T1000 (cell line): ENCODE measurements at regions not wholly inside any gene's neighbourhood (a gene's known extent, or its start where the extent isn't known, plus 50 kb on each side); places are given as distances from the start of the nearest gene placed in this dataset.

Experiments
- DNase-seq: peaks from one replicate; lab custom pipeline; 2025; ENCODE audit warnings: mixed read lengths; lab: John Stamatoyannopoulos, UW

- no peak for DNase-seq
Measured at GRCh38 chr16:55041540-55042234, 111.0 kb downstream of the IRX5 start.

- DNase-seq, result no peak
Measured at GRCh38 chr16:55042556-55043432, 112.1 kb downstream of the IRX5 start.

- no peak for DNase-seq
Measured at GRCh38 chr16:55043499-55043898, 112.8 kb downstream of the IRX5 start.

- DNase-seq, result no peak
Measured at GRCh38 chr16:55044201-55044975, 113.7 kb downstream of the IRX5 start.

- no peak for DNase-seq
Measured at GRCh38 chr16:55045329-55045728, 114.7 kb downstream of the IRX5 start.

- DNase-seq, result no peak
Measured at GRCh38 chr16:55045756-55046460, 115.2 kb downstream of the IRX5 start.

GRCh38 chr16:55046513-55046912, 115.8 kb downstream of the IRX5 start:
- DNase-seq, result no peak

GRCh38 chr16:55046916-55047315, 116.3 kb downstream of the IRX5 start:
- no peak for DNase-seq

- no peak for DNase-seq
Measured at GRCh38 chr16:55047331-55047730, 116.7 kb downstream of the IRX5 start.

GRCh38 chr16:55047903-55048497, 117.3 kb downstream of the IRX5 start:
- no peak for DNase-seq

- DNase-seq, result no peak
Measured at GRCh38 chr16:55048745-55049144, 118.1 kb downstream of the IRX5 start.

- DNase-seq, result no peak
Measured at GRCh38 chr16:55051571-55052347, 121.1 kb downstream of the IRX5 start.

- no peak for DNase-seq
Measured at GRCh38 chr16:55052348-55052734, 121.7 kb downstream of the IRX5 start.

GRCh38 chr16:55052741-55053415, 122.2 kb downstream of the IRX5 start:
- DNase-seq, result no peak

- no peak for DNase-seq
Measured at GRCh38 chr16:55055262-55055661, 124.6 kb downstream of the IRX5 start.

GRCh38 chr16:55056585-55057401, 126.1 kb downstream of the IRX5 start:
- no peak for DNase-seq

- no peak for DNase-seq
Measured at GRCh38 chr16:55057866-55058265, 127.2 kb downstream of the IRX5 start.

GRCh38 chr16:55058576-55058975, 127.9 kb downstream of the IRX5 start:
- DNase-seq, result no peak

GRCh38 chr16:55059146-55059545, 128.5 kb downstream of the IRX5 start:
- DNase-seq, result no peak
